ENCODE measurements at regions not wholly inside any gene's neighbourhood (a gene's known extent, or its start where the extent isn't known, plus 50 kb on each side); places are given as distances from the start of the nearest gene placed in this dataset.

- H3K27ac ChIP-seq = no peak overlapping the region
- TF ChIP-seq, protein P1, sequence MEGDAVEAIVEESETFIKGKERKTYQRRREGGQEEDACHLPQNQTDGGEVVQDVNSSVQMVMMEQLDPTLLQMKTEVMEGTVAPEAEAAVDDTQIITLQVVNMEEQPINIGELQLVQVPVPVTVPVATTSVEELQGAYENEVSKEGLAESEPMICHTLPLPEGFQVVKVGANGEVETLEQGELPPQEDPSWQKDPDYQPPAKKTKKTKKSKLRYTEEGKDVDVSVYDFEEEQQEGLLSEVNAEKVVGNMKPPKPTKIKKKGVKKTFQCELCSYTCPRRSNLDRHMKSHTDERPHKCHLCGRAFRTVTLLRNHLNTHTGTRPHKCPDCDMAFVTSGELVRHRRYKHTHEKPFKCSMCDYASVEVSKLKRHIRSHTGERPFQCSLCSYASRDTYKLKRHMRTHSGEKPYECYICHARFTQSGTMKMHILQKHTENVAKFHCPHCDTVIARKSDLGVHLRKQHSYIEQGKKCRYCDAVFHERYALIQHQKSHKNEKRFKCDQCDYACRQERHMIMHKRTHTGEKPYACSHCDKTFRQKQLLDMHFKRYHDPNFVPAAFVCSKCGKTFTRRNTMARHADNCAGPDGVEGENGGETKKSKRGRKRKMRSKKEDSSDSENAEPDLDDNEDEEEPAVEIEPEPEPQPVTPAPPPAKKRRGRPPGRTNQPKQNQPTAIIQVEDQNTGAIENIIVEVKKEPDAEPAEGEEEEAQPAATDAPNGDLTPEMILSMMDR (conservative IDR thresholded peaks at IDR 0.05) = no peak
- TF ChIP-seq ZFX (IDR thresholded peaks at IDR 0.05) = no peak
These were observed 84.5 kb upstream of the TMEM108 start for GRCh38 chr3:132953683-132954082.

- no peak overlapping the region for H3K27ac ChIP-seq
- TF ChIP-seq, protein P1 (conservative IDR thresholded peaks at IDR 0.05) = no peak
- no peak for TF ChIP-seq ZFX (IDR thresholded peaks at IDR 0.05)
These were observed 110.3 kb upstream of the TMEM108 start for GRCh38 chr3:132927896-132928295.

DNA sequence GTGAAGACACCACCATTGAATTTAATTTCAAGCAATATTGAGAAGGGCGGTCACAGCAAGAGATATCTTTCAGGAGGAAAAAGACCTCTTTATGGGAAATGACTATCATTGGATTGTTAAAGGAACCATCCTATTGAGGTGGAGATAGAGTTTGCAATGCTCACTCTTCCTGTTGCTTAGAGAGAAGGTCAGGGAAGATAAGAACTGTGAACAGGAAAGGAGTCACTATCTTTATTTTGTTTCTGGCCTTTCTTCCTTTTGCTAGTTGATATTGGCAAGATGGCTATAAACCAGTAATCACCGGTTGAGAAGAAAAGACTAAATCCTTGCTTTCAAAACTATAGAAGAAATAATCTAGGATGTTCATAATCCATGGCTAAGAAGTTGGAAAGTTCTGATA, 112.1 kb upstream of the TMEM108 start:
- TF ChIP-seq, protein P1 (conservative IDR thresholded peaks at IDR 0.05) = no peak
- no peak for TF ChIP-seq ZFX (IDR thresholded peaks at IDR 0.05)
- no peak overlapping the region for H3K27ac ChIP-seq

- TF ChIP-seq, protein P1 (conservative IDR thresholded peaks at IDR 0.05) = no peak
- no peak for TF ChIP-seq ZFX (IDR thresholded peaks at IDR 0.05)
These were observed 112.8 kb upstream of the TMEM108 start for GRCh38 chr3:132925256-132925930.

DNA sequence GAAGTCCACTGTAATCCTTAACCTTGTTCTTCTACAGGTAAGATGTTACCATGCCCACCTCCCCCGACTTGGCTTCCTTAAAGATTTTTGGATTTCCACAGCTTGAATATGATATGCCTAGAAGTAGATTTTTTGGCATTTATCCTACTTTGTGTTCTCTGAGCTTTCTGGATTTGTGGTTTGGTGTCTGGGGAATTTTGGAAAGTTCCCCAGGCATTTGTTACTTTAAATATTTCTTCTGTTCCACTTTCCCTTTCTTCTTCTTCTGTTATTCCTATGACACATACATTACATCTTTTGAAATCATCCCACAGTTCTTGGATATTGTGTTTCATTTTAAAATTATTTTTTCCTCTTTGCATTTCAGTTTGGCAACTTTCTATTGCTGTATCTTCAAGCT, 122.1 kb upstream of the TMEM108 start:
- no peak for TF ChIP-seq ZFX (IDR thresholded peaks at IDR 0.05)
- TF ChIP-seq, protein P1 (conservative IDR thresholded peaks at IDR 0.05) = no peak

More at GRCh38 chr3:132925256-132925930, 112.8 kb upstream of the TMEM108 start:
- H3K27ac ChIP-seq = no peak overlapping the region

GRCh38 chr3:132912416-132912753, 125.8 kb upstream of the TMEM108 start:
- TF ChIP-seq ZFX (IDR thresholded peaks at IDR 0.05) = no peak
- TF ChIP-seq, protein P1 (conservative IDR thresholded peaks at IDR 0.05) = no peak

More for the DNA sequence above, 122.1 kb upstream of the TMEM108 start:
- H3K27ac ChIP-seq = no peak overlapping the region

DNA sequence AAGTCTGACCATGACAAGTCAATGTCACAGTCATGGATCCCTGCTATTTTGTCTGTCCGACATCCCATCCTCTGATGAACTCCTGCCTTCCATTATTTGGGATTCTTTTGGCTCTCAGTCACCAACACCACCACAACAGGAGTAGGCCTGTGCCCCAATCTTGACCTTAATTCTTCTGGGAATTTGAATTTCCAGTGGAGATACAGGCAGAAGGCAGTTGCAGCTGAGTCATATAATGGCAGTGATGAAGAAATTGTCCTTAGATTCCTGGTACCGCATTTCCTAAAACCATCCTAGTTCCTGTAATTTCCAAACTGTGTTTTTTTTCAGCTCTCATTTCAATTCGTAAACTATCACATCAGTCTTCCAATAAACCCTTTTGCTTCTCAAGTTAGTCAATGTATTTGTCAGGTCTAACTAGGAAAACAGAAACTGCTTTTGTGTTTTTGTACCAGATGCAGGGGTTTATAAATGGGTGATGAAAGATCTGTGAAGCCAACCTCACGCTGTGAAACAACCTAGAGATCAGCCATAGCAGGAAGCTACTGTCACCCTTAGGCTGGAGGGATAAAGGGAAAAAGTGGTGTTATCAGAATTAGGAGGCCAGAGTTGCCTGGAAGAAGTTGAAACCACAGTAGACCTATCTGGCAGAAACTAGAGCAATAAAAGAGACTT, 126.3 kb upstream of the TMEM108 start:
- no peak for TF ChIP-seq ZFX (IDR thresholded peaks at IDR 0.05)
- TF ChIP-seq, protein P1 (conservative IDR thresholded peaks at IDR 0.05) = no peak
- H3K27ac ChIP-seq = no peak overlapping the region

More at GRCh38 chr3:132912416-132912753, 125.8 kb upstream of the TMEM108 start:
- no peak overlapping the region for H3K27ac ChIP-seq
